Activated T-cell treated with anti-CD3 and anti-CD28 coated beads, Interleukin-2, amount 50 U/mL, for 72 hours (primary cell): ENCODE measurements at regions not wholly inside any gene's neighbourhood (a gene's known extent, or its start where the extent isn't known, plus 50 kb on each side); places are given as distances from the start of the nearest gene placed in this dataset.

Experiments
- ATAC-seq, 2 donors: fragments of 150-1000 bp; cut with Tn5 transposase; replicated peaks in 1 of 2; 2 replicates each; pipeline ENCODE4 v1.10.0; 2021; ENCODE audit warnings: moderate library complexity in 2 of 2, mild to moderate bottlenecking in 1 of 2
- DNase-seq, 2 donors: peaks; one replicate each; pipeline ENCODE4 v3.0.0; 2021 to 2022; ENCODE audit warnings: mixed read lengths in 1 of 2
- H3K27ac Mint-ChIP-seq: one replicate; pipeline ENCODE4 v1.8.0; 2022; ENCODE audit warnings: mild to moderate bottlenecking, moderate library complexity, mixed read lengths
- H3K27me3 Mint-ChIP-seq: one replicate; pipeline ENCODE4 v1.8.0; 2022; ENCODE audit warnings: low read depth, mixed read lengths
- H3K36me3 Mint-ChIP-seq, 2 donors: one replicate each; pipeline ENCODE4 v1.8.0; 2022; ENCODE audit warnings: mixed read lengths in 2 of 2, mild to moderate bottlenecking in 1 of 2; ENCODE audit not compliant: insufficient read depth in 2 of 2
- H3K4me1 Mint-ChIP-seq: one replicate; pipeline ENCODE4 v1.8.0; 2022; ENCODE audit warnings: low read depth, mixed read lengths
- H3K4me3 Mint-ChIP-seq, 2 donors: one replicate each; pipeline ENCODE4 v1.8.0; 2022; ENCODE audit warnings: mild to moderate bottlenecking in 2 of 2, mixed read lengths in 2 of 2, moderate library complexity in 2 of 2
- H3K9me3 Mint-ChIP-seq, 2 donors: one replicate each; pipeline ENCODE4 v1.8.0; 2022; ENCODE audit warnings: mixed read lengths in 2 of 2

GRCh38 chr1:111556325-111557037 is 53.0 kb upstream of the ADORA3 start:
- no peak for DNase-seq
- Mint-ChIP-seq H3K36me3 (no peaks in the 10 kb centered on the region), H3K4me3 (no peak overlapping the region), H3K27ac (no peak overlapping the region), H3K4me1 (peaks cover 5% of the 10 kb centered on the region), H3K9me3 (no peaks in the 10 kb centered on the region), H3K27me3 (no peaks in the 10 kb centered on the region)
- ATAC-seq, result no peak

GRCh38 chr1:111559736-111560279 is 56.4 kb upstream of the ADORA3 start:
- Mint-ChIP-seq H3K4me3 (no peak overlapping the region), H3K9me3 (no peaks in the 10 kb centered on the region), H3K27me3 (no peaks in the 10 kb centered on the region), H3K4me1 (peaks cover 5% of the 10 kb centered on the region), H3K36me3 (no peaks in the 10 kb centered on the region), H3K27ac (no peak overlapping the region)
- no peak for ATAC-seq
- DNase-seq, result no peak

- no peak overlapping the region for H3K27ac Mint-ChIP-seq
- H3K27me3 Mint-ChIP-seq, result no peaks in the 10 kb centered on the region
- ATAC-seq, result no peak
Observed at GRCh38 chr1:111561328-111561727, 57.9 kb upstream of the ADORA3 start.

GRCh38 chr1:111563619-111564018 is 56.0 kb upstream of the RAP1A start:
- ATAC-seq (no peak), DNase-seq (no peak)
- Mint-ChIP-seq H3K9me3 (no peaks in the 10 kb centered on the region), H3K36me3 (no peaks in the 10 kb centered on the region), H3K4me1 (peaks cover 5% of the 10 kb centered on the region), H3K27me3 (no peaks in the 10 kb centered on the region), H3K4me3 (no peak overlapping the region), H3K27ac (no peak overlapping the region)

More at GRCh38 chr1:111561328-111561727, 57.9 kb upstream of the ADORA3 start:
- no peaks in the 10 kb centered on the region for H3K9me3 Mint-ChIP-seq
- no peak overlapping the region for H3K4me3 Mint-ChIP-seq
- no peak for DNase-seq
- H3K4me1 Mint-ChIP-seq, result peaks cover 5% of the 10 kb centered on the region
- H3K36me3 Mint-ChIP-seq, result no peaks in the 10 kb centered on the region

- Mint-ChIP-seq H3K27ac (no peak overlapping the region), H3K27me3 (no peaks in the 10 kb centered on the region), H3K4me3 (no peak overlapping the region), H3K4me1 (peaks cover 5% of the 10 kb centered on the region), H3K36me3 (no peaks in the 10 kb centered on the region), H3K9me3 (no peaks in the 10 kb centered on the region)
- DNase-seq, result no peak
- peak in 1 of 2 donors; percentile 33 for ATAC-seq
Observed at GRCh38 chr1:111565079-111565478, 54.5 kb upstream of the RAP1A start.

- no peaks in the 10 kb centered on the region for H3K27me3 Mint-ChIP-seq
- H3K27ac Mint-ChIP-seq, result no peak overlapping the region
- no peak for DNase-seq
- ATAC-seq, result no peak
- no peaks in the 10 kb centered on the region for H3K9me3 Mint-ChIP-seq
- peaks cover 14% of the 10 kb centered on the region for H3K4me1 Mint-ChIP-seq
- H3K4me3 Mint-ChIP-seq, result no peak overlapping the region
- H3K36me3 Mint-ChIP-seq, result no peaks in the 10 kb centered on the region
Observed at GRCh38 chr1:111565968-111566367, 53.6 kb upstream of the RAP1A start.

GRCh38 chr1:111568160-111568647 is 51.4 kb upstream of the RAP1A start:
- Mint-ChIP-seq H3K9me3 (no peaks in the 10 kb centered on the region), H3K27me3 (no peaks in the 10 kb centered on the region), H3K4me3 (no peak overlapping the region), H3K27ac (no peak overlapping the region), H3K36me3 (no peaks in the 10 kb centered on the region), H3K4me1 (peaks cover 25% of the 10 kb centered on the region)
- DNase-seq (no peak), ATAC-seq (no peak)
